H9 (cell line): ENCODE measurements at regions not wholly inside any gene's neighbourhood (a gene's known extent, or its start where the extent isn't known, plus 50 kb on each side); places are given as distances from the start of the nearest gene placed in this dataset.

Experiments
- DNase-seq: peaks from one replicate; pipeline ENCODE4 v3.0.0-alpha.2; 2017
- H2AFZ ChIP-seq: one replicate; pipeline ENCODE4 v1.6.1; 2013; ENCODE audit warnings: mild to moderate bottlenecking, low read length, control low read depth, moderate library complexity
- H2AK5ac ChIP-seq: 2 replicates; pipeline ENCODE4 v1.6.1; 2013; ENCODE audit warnings: low read length, control low read depth, mixed read lengths; ENCODE audit not compliant: insufficient read length
- H2BK120ac ChIP-seq: one replicate; pipeline ENCODE4 v1.6.1; 2013; ENCODE audit warnings: low read depth, mild to moderate bottlenecking, low read length, control low read depth, inconsistent platforms; ENCODE audit not compliant: poor library complexity, severe bottlenecking
- H2BK12ac ChIP-seq: 2 replicates; pipeline ENCODE4 v1.6.1; 2013; ENCODE audit warnings: low read length, control low read depth, mixed read lengths, low read depth; ENCODE audit not compliant: insufficient read length
- H2BK15ac ChIP-seq: 2 replicates; pipeline ENCODE4 v1.6.1; 2013; ENCODE audit warnings: low read depth, low read length, control low read depth
- H2BK20ac ChIP-seq: one replicate; pipeline ENCODE4 v1.6.1; 2013; ENCODE audit warnings: low read depth, mild to moderate bottlenecking, low read length, control low read depth, inconsistent platforms; ENCODE audit not compliant: poor library complexity, severe bottlenecking
- H2BK5ac ChIP-seq: 2 replicates; pipeline ENCODE4 v1.6.1; 2013; ENCODE audit warnings: low read length, control low read depth, mixed read lengths; ENCODE audit not compliant: insufficient read length
- H3K14ac ChIP-seq: 2 replicates; pipeline ENCODE4 v1.6.1; 2013; ENCODE audit warnings: low read length, control low read depth; ENCODE audit not compliant: insufficient read depth
- H3K18ac ChIP-seq: 2 replicates; pipeline ENCODE4 v1.6.1; 2013; ENCODE audit warnings: low read depth, mild to moderate bottlenecking, mixed read lengths, low read length, control low read depth; ENCODE audit not compliant: insufficient read length
- H3K23ac ChIP-seq: 2 replicates; pipeline ENCODE4 v1.6.1; 2013; ENCODE audit warnings: low read length, control low read depth, mixed read lengths, low read depth; ENCODE audit not compliant: insufficient read length
- H3K23me2 ChIP-seq: 2 replicates; pipeline ENCODE4 v1.6.1; 2013; ENCODE audit warnings: low read depth, mild to moderate bottlenecking, mixed read lengths, low read length, control low read depth; ENCODE audit not compliant: insufficient read length, poor library complexity, severe bottlenecking
- H3K27ac ChIP-seq: 2 replicates; pipeline ENCODE4 v1.5.1; 2013; ENCODE audit warnings: low read length, control low read depth, mixed read lengths, low read depth; ENCODE audit not compliant: insufficient read length
- H3K27me3 ChIP-seq: 2 replicates; pipeline ENCODE4 v1.6.1; 2013; ENCODE audit warnings: low read length, control low read depth, inconsistent platforms; ENCODE audit not compliant: insufficient read depth
- H3K4ac ChIP-seq: 2 replicates; pipeline ENCODE4 v1.6.1; 2013; ENCODE audit warnings: low read depth, mild to moderate bottlenecking, control low read depth, inconsistent platforms, low read length, moderate library complexity
- H3K4me1 ChIP-seq: 2 replicates; pipeline ENCODE4 v1.6.1; 2013; ENCODE audit warnings: low read length, control low read depth, inconsistent platforms; ENCODE audit not compliant: insufficient read depth
- H3K4me2 ChIP-seq: 2 replicates; pipeline ENCODE4 v1.6.1; 2013; ENCODE audit warnings: low read length, control low read depth, mixed read lengths; ENCODE audit not compliant: insufficient read length, insufficient read depth
- H3K56ac ChIP-seq: 2 replicates; pipeline ENCODE4 v1.6.1; 2013; ENCODE audit warnings: low read depth, mild to moderate bottlenecking, mixed read lengths, low read length, control low read depth; ENCODE audit not compliant: insufficient read length
- H3K79me1 ChIP-seq: 2 replicates; pipeline ENCODE4 v1.6.1; 2013; ENCODE audit warnings: low read depth, mild to moderate bottlenecking, moderate library complexity, low read length, control low read depth, inconsistent platforms; ENCODE audit not compliant: insufficient read depth, poor library complexity, severe bottlenecking
- H3K79me2 ChIP-seq: 2 replicates; pipeline ENCODE4 v1.6.1; 2013; ENCODE audit warnings: low read length, control low read depth, inconsistent platforms; ENCODE audit not compliant: insufficient read depth
- H3K9ac ChIP-seq: 2 replicates; pipeline ENCODE4 v1.6.1; 2013; ENCODE audit warnings: low read length, control low read depth, mixed read lengths; ENCODE audit not compliant: insufficient read length; ENCODE audit errors: extremely low read depth
- H3K9me3 ChIP-seq: one replicate; pipeline ENCODE4 v1.6.1; 2013; ENCODE audit warnings: low read depth, low read length, inconsistent platforms; ENCODE audit not compliant: control insufficient read depth
- H3T11ph ChIP-seq: one replicate; pipeline ENCODE4 v1.6.1; 2013; ENCODE audit warnings: mild to moderate bottlenecking, low read length, control low read depth, inconsistent platforms
- H4K20me1 ChIP-seq: one replicate; pipeline ENCODE4 v1.6.1; 2013; ENCODE audit not compliant: control insufficient read depth, insufficient read length, insufficient read depth
- H4K5ac ChIP-seq: 2 replicates; pipeline ENCODE4 v1.6.1; 2013; ENCODE audit warnings: low read depth, mild to moderate bottlenecking, mixed read lengths, low read length, control low read depth; ENCODE audit not compliant: insufficient read length
- H4K8ac ChIP-seq: replicated peaks from 2 replicates; pipeline ENCODE4 v1.6.1; 2013; ENCODE audit warnings: low read length, control low read depth, mixed read lengths, low read depth; ENCODE audit not compliant: insufficient read length
- H4K91ac ChIP-seq: 2 replicates; pipeline ENCODE4 v1.6.1; 2013; ENCODE audit warnings: low read depth, mild to moderate bottlenecking, moderate library complexity, mixed read lengths, low read length, control low read depth; ENCODE audit not compliant: insufficient read length
- H3K27ac Mint-ChIP-seq, 3 experiments: 2 replicates in 2 of 3; 3 replicates in 1 of 3; pipeline ENCODE4 v1.8.0; 2020 to 2021; ENCODE audit warnings: mixed read lengths in 3 of 3, mild to moderate bottlenecking in 1 of 3, moderate library complexity in 1 of 3
- H3K27me3 Mint-ChIP-seq: 2 replicates; pipeline ENCODE4 v1.8.0; 2021; ENCODE audit warnings: low read depth, mild to moderate bottlenecking, moderate library complexity, mixed read lengths
- H3K36me3 Mint-ChIP-seq, 3 experiments: 2 replicates in 2 of 3; 3 replicates in 1 of 3; pipeline ENCODE4 v1.8.0; 2020 to 2021; ENCODE audit warnings: low read depth in 3 of 3, mixed read lengths in 3 of 3; ENCODE audit not compliant: insufficient read depth in 1 of 3
- H3K4me1 Mint-ChIP-seq, 2 experiments: 2 replicates each; pipeline ENCODE4 v1.8.0; 2020; ENCODE audit warnings: mixed read lengths in 2 of 2
- H3K4me3 Mint-ChIP-seq, 2 experiments: 2 replicates in 1 of 2; 3 replicates in 1 of 2; pipeline ENCODE4 v1.8.0; 2020 to 2021; ENCODE audit warnings: mild to moderate bottlenecking in 2 of 2, mixed read lengths in 2 of 2, moderate library complexity in 1 of 2
- H3K9me3 Mint-ChIP-seq, 2 experiments: 2 replicates in 1 of 2; 3 replicates in 1 of 2; pipeline ENCODE4 v1.8.0; 2020; ENCODE audit warnings: mild to moderate bottlenecking in 2 of 2, mixed read lengths in 2 of 2, moderate library complexity in 1 of 2
- CTCF ChIP-seq: fragments of 200-600 bp; sonication (generic); conservative IDR thresholded peaks from 3 replicates; pipeline ENCODE4 v1.8.0; 2021; ENCODE audit warnings: antibody characterized with exemption, mild to moderate bottlenecking
- WGBS: extraction: QIAGEN DNeasy Blood & Tissue Kit; methylation state at CpG from one replicate; pipeline ENCODE4 v1.1.7; 2013; ENCODE audit warnings: missing lambda C conversion rate, low lambda C conversion rate, mixed read lengths; ENCODE audit not compliant: insufficient read length; ENCODE audit errors: extremely low coverage; 5-methylcytosine and 5-hydroxymethylcytosine counted together

GRCh38 chr21:17925899-17926298 is 106.7 kb upstream of the C21orf91 start:
- H3K27me3 Mint-ChIP-seq: no peaks in the 10 kb centered on the region
- H3K4me1 ChIP-seq: no peaks in the 10 kb centered on the region
- no peak overlapping the region for H3K27ac ChIP-seq
- H3K27ac Mint-ChIP-seq: no peak overlapping the region
- DNase-seq: no peak
- no peak overlapping the region for H3K4me3 Mint-ChIP-seq
- H3K14ac ChIP-seq: no peak overlapping the region
- peak; percentile 77 for TF ChIP-seq CTCF
- H3T11ph ChIP-seq: no peak overlapping the region
- H3K18ac ChIP-seq: no peak overlapping the region
- H4K91ac ChIP-seq: no peak overlapping the region
- H2AFZ ChIP-seq: no peak overlapping the region
- peaks cover 7 to 17% (median 11%) of the 10 kb centered on the region in 3 experiments for H3K36me3 Mint-ChIP-seq
- H2BK5ac ChIP-seq: no peak overlapping the region
- H3K23me2 ChIP-seq: no peaks in the 10 kb centered on the region
- H3K9me3 ChIP-seq: no peaks in the 10 kb centered on the region
- no peak overlapping the region for H4K5ac ChIP-seq
- H3K27me3 ChIP-seq: no peaks in the 10 kb centered on the region
- no peak overlapping the region for H2BK12ac ChIP-seq
- no peak overlapping the region for H3K4me2 ChIP-seq
- H3K23ac ChIP-seq: no peak overlapping the region
- no peaks in the 10 kb centered on the region for H3K79me1 ChIP-seq
- H3K79me2 ChIP-seq: no peaks in the 10 kb centered on the region
- H2BK120ac ChIP-seq: no peak overlapping the region
- H2BK15ac ChIP-seq: no peak overlapping the region
- no peak overlapping the region for H4K8ac ChIP-seq
- no CpG with 5 or more reads among the region's 1 CpG for WGBS
- peaks cover 25 to 27% of the 10 kb centered on the region in 2 experiments for H3K4me1 Mint-ChIP-seq
- no peak overlapping the region for H3K9ac ChIP-seq
- H2BK20ac ChIP-seq: no peak overlapping the region
- no peak overlapping the region for H3K4ac ChIP-seq
- H2AK5ac ChIP-seq: no peak overlapping the region
- no peak overlapping the region for H3K56ac ChIP-seq
- H4K20me1 ChIP-seq: no peaks in the 10 kb centered on the region
- peaks cover 7 to 8% of the 10 kb centered on the region in 2 experiments for H3K9me3 Mint-ChIP-seq
